Smooth muscle cell (in vitro differentiated cells): ENCODE measurements at regions not wholly inside any gene's neighbourhood (a gene's known extent, or its start where the extent isn't known, plus 50 kb on each side); places are given as distances from the start of the nearest gene placed in this dataset.

ENCODE experiments used
- DNase-seq: peaks from one replicate; lab custom pipeline; 2025; ENCODE audit not compliant: unreplicated experiment; lab: John Stamatoyannopoulos, UW
- H2AFZ ChIP-seq: fragments of 200-600 bp; sonication (generic); 2 replicates; pipeline ENCODE4 v1.6.0; 2016; ENCODE audit warnings: antibody characterized with exemption, low read depth, mild to moderate bottlenecking
- H3F3A ChIP-seq: fragments of 200-600 bp; sonication (generic); 2 replicates; pipeline ENCODE4 v1.6.0; 2017; ENCODE audit warnings: antibody characterized with exemption, low read depth
- H3K27ac ChIP-seq: fragments of 200-600 bp; sonication (generic); 2 replicates; pipeline ENCODE4 v1.5.1; 2016; ENCODE audit warnings: low read depth, mild to moderate bottlenecking
- H3K27me3 ChIP-seq: fragments of 200-600 bp; sonication (generic); 2 replicates; pipeline ENCODE4 v1.6.1; 2016; ENCODE audit warnings: low read depth, mild to moderate bottlenecking
- H3K36me3 ChIP-seq: fragments of 200-600 bp; sonication (generic); 2 replicates; pipeline ENCODE4 v1.5.1; 2016; ENCODE audit warnings: low read depth
- H3K4me1 ChIP-seq: fragments of 200-600 bp; sonication (generic); 2 replicates; pipeline ENCODE4 v1.5.1; 2016; ENCODE audit warnings: low read depth
- H3K4me2 ChIP-seq: fragments of 200-600 bp; sonication (generic); 2 replicates; pipeline ENCODE4 v1.6.0; 2016; ENCODE audit warnings: mild to moderate bottlenecking
- H3K4me3 ChIP-seq: fragments of 200-600 bp; sonication (generic); 2 replicates; pipeline ENCODE4 v1.5.1; 2016; ENCODE audit warnings: mild to moderate bottlenecking
- H3K79me2 ChIP-seq: fragments of 200-600 bp; sonication (generic); 2 replicates; pipeline ENCODE4 v1.6.0; 2016; ENCODE audit warnings: low read depth, mild to moderate bottlenecking
- H3K9ac ChIP-seq: fragments of 200-600 bp; sonication (generic); 2 replicates; pipeline ENCODE4 v1.6.0; 2016; ENCODE audit warnings: low read depth
- H3K9me3 ChIP-seq: fragments of 200-600 bp; sonication (generic); replicated peaks from 2 replicates; pipeline ENCODE4 v1.5.1; 2016; ENCODE audit warnings: low read depth
- H4K20me1 ChIP-seq: fragments of 200-600 bp; sonication (generic); 2 replicates; pipeline ENCODE4 v1.6.0; 2016; ENCODE audit warnings: low read depth
- WGBS: methylation state at CpG from one replicate; pipeline ENCODE4 v1.1.7; 2016; ENCODE audit warnings: low lambda C conversion rate; 5-methylcytosine and 5-hydroxymethylcytosine counted together
- TF ChIP-seq, protein P1 (sequence below): fragments of 200-600 bp; sonication (generic); IDR thresholded peaks from 2 replicates; pipeline ENCODE4 v1.5.1; 2017; ENCODE audit warnings: borderline replicate concordance, mild to moderate bottlenecking, antibody characterized with exemption; ENCODE audit not compliant: insufficient read depth, poor library complexity, severe bottlenecking

DNA sequence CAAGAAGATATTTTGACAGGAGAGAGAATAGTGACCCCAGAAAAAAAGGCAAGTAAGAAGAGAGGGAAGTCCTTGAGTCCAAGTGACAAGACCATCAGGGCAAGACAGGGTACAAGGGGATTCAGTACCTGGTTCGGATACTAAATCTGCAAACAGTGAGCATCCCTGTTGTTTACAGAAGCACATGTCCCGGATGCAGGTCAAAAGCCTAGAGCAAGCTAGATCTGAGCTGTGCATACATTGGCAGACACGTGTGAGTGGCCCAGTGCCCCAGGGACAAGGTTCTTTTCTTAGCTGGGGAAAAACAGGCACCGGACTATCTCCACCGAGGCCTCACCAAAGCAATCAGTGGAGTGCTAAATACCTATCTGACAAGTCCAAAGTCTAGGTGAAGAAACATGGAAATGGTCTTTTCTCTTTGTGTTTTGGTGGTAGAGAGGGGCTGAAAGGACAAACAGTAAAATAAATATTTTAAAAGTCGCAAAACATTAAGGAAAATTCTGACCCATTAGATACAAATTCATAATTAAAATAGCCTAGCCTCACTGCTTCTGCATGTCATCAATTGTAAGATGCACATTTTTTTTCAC lies 165.2 kb downstream of the SUCLG1 start:
- Histone ChIP-seq H3K4me2 (no peak overlapping the region), H3K79me2 (no peaks in the 10 kb centered on the region), H3F3A (no peaks in the 10 kb centered on the region), H3K27ac (no peak overlapping the region), H3K9ac (no peak overlapping the region), H3K9me3 (no peaks in the 10 kb centered on the region), H2AFZ (no peak overlapping the region), H3K36me3 (no peaks in the 10 kb centered on the region), H3K4me3 (no peak overlapping the region), H3K4me1 (no peaks in the 10 kb centered on the region), H3K27me3 (no peaks in the 10 kb centered on the region), H4K20me1 (no peaks in the 10 kb centered on the region)
- TF ChIP-seq, protein P1, sequence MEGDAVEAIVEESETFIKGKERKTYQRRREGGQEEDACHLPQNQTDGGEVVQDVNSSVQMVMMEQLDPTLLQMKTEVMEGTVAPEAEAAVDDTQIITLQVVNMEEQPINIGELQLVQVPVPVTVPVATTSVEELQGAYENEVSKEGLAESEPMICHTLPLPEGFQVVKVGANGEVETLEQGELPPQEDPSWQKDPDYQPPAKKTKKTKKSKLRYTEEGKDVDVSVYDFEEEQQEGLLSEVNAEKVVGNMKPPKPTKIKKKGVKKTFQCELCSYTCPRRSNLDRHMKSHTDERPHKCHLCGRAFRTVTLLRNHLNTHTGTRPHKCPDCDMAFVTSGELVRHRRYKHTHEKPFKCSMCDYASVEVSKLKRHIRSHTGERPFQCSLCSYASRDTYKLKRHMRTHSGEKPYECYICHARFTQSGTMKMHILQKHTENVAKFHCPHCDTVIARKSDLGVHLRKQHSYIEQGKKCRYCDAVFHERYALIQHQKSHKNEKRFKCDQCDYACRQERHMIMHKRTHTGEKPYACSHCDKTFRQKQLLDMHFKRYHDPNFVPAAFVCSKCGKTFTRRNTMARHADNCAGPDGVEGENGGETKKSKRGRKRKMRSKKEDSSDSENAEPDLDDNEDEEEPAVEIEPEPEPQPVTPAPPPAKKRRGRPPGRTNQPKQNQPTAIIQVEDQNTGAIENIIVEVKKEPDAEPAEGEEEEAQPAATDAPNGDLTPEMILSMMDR = no peak
- WGBS = 95% methylated on average over 6 of the region's 6 CpGs
- DNase-seq = no peak

DNA sequence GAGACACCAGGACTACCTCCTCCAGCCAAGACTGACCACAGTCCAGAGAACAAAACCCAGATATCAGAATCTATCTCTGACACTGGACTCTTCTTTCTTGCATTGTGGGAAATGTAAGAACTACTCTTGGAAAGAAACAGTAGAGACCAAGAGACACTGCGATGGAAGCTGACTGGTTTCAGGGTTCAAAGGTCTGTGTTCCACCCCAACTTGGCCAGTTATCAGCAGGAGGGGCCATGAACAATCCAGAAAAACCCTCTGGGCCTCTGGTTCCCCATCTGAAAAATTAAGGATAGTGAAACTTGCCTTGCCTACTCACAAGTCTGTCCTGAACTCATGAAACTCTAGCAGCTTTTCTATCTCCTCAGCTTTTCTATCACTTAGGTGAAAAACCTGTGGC lies 166.5 kb downstream of the SUCLG1 start:
- Histone ChIP-seq H2AFZ (no peak overlapping the region), H3K79me2 (no peaks in the 10 kb centered on the region), H3K4me2 (no peak overlapping the region), H3K36me3 (no peaks in the 10 kb centered on the region), H4K20me1 (no peaks in the 10 kb centered on the region), H3K4me1 (no peaks in the 10 kb centered on the region), H3K27ac (no peak overlapping the region), H3K27me3 (no peaks in the 10 kb centered on the region), H3K9me3 (no peaks in the 10 kb centered on the region), H3K9ac (no peak overlapping the region), H3F3A (no peaks in the 10 kb centered on the region), H3K4me3 (no peak overlapping the region)
- TF ChIP-seq, protein P1 = no peak
- 95% methylated on average over 1 of the region's 1 CpG for WGBS
- no peak for DNase-seq

DNA sequence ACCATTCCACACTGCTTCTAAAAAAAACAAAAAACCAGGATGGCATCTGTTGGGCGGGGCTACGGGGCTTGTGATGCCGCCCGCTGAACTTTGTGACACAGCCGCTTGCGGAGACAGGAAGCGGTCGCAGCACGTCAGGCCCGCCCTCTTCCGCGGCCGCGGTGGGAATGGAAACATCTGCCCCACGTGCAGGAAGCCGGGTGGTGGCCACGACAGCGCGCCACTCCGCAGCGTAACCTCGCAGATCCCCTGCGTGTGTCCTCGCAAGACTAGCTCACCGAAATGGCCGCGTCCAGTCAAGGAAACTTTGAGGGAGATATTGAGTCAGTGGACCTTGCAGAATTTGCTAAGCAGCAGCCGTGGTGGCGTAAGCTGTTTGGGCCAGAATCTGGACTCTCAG lies 168.5 kb downstream of the SUCLG1 start:
- H3K27me3 ChIP-seq = no peaks in the 10 kb centered on the region
- H2AFZ ChIP-seq = no peak overlapping the region
- no peaks in the 10 kb centered on the region for H3K79me2 ChIP-seq
- H3K9me3 ChIP-seq = no peaks in the 10 kb centered on the region
- H3K27ac ChIP-seq = no peak overlapping the region
- TF ChIP-seq, protein P1 = no peak
- WGBS = 97% methylated on average over 29 of the region's 29 CpGs
- H3K4me1 ChIP-seq = no peaks in the 10 kb centered on the region
- no peak for DNase-seq
- no peaks in the 10 kb centered on the region for H4K20me1 ChIP-seq
- no peaks in the 10 kb centered on the region for H3K36me3 ChIP-seq
- no peak overlapping the region for H3K9ac ChIP-seq
- no peak overlapping the region for H3K4me3 ChIP-seq
- H3F3A ChIP-seq = no peaks in the 10 kb centered on the region
- H3K4me2 ChIP-seq = no peak overlapping the region

DNA sequence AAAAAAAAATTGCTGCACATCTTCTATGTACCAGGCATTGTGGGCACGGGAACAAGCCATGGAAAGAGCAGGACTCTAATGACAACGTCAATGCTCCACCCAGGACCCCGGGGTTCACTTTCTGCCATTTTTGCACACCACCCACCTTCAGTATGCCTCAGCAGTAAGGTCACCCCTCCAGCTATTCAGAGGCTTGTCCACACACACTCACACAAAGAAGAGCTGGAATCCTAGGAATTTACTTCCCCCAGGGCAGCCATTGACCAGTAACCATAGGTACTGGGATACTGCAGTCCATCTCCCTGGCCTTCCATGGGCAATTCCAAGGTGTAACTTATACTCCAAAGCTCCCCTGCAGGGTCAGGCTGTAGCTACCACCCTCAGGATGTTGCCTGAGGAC lies 170.8 kb downstream of the SUCLG1 start:
- Histone ChIP-seq H3K4me1 (no peaks in the 10 kb centered on the region), H3K27me3 (no peaks in the 10 kb centered on the region), H3K79me2 (no peaks in the 10 kb centered on the region), H3K36me3 (no peaks in the 10 kb centered on the region), H3K4me3 (no peak overlapping the region), H4K20me1 (no peaks in the 10 kb centered on the region), H3K4me2 (no peak overlapping the region), H3K9ac (no peak overlapping the region), H3F3A (no peaks in the 10 kb centered on the region), H3K27ac (no peak overlapping the region), H3K9me3 (no peaks in the 10 kb centered on the region), H2AFZ (no peak overlapping the region)
- TF ChIP-seq, protein P1 = no peak
- WGBS = 85% methylated on average over 3 of the region's 3 CpGs
- no peak for DNase-seq
